ENCODE measurements at regions not wholly inside any gene's neighbourhood (a gene's known extent, or its start where the extent isn't known, plus 50 kb on each side); places are given as distances from the start of the nearest gene placed in this dataset.
"Not testable (repeated sequence)": the region's sequence is repeated elsewhere in the genome, so short reads cannot be mapped to it uniquely, and the experiment has no call there.

GRCh38 chr21:14657241-14658008, 111.3 kb upstream of the SAMSN1 start:
- no peak for DNase-seq
- Mint-ChIP-seq H3K27ac (no peak overlapping the region), H3K27me3 (peaks cover 0 to 5% (median 0%) of the 10 kb centered on the region in 3 donors)

GRCh38 chr21:14646893-14647292, 100.8 kb upstream of the SAMSN1 start:
- no peaks in the 10 kb centered on the region for H3K4me1 Mint-ChIP-seq
- DNase-seq: no peak
- peaks cover 10 to 23% (median 19%) of the 10 kb centered on the region in 7 donors for H3K9me3 Mint-ChIP-seq
- no peak overlapping the region for H3K27ac Mint-ChIP-seq
- no peaks in the 10 kb centered on the region for H3K27me3 Mint-ChIP-seq
- no peak overlapping the region for H3K4me3 Mint-ChIP-seq
- H3K36me3 Mint-ChIP-seq: peaks cover 9 to 17% of the 10 kb centered on the region in 2 donors
- no peak for ATAC-seq (ENCODE audit: low read depth in 2 of 2)

More at GRCh38 chr21:14657241-14658008, 111.3 kb upstream of the SAMSN1 start:
- Mint-ChIP-seq H3K36me3 (no peaks in the 10 kb centered on the region), H3K9me3 (peaks cover 0 to 2% (median 0%) of the 10 kb centered on the region in 7 donors), H3K4me3 (no peak overlapping the region), H3K4me1 (no peaks in the 10 kb centered on the region)
- no peak for ATAC-seq (ENCODE audit: low read depth in 2 of 2)

GRCh38 chr21:14645702-14646101, 99.6 kb upstream of the SAMSN1 start:
- DNase-seq: no peak
- Mint-ChIP-seq H3K27ac (no peak overlapping the region), H3K36me3 (peaks cover 9 to 17% of the 10 kb centered on the region in 2 donors), H3K9me3 (peaks cover 10 to 23% (median 19%) of the 10 kb centered on the region in 7 donors), H3K4me1 (no peaks in the 10 kb centered on the region), H3K4me3 (no peak overlapping the region), H3K27me3 (no peaks in the 10 kb centered on the region)
- no peak for ATAC-seq (ENCODE audit: low read depth in 2 of 2)

- Mint-ChIP-seq H3K27ac (no peak overlapping the region), H3K9me3 (peaks cover 0 to 4% (median 2%) of the 10 kb centered on the region in 7 donors), H3K4me1 (peaks cover 0 to 4% (median 0%) of the 10 kb centered on the region in 3 donors), H3K27me3 (peaks cover 0 to 4% (median 0%) of the 10 kb centered on the region in 3 donors), H3K4me3 (no peak overlapping the region), H3K36me3 (no peaks in the 10 kb centered on the region)
- ATAC-seq (ENCODE audit: low read depth in 2 of 2): no peak
- DNase-seq: no peak
Measured at GRCh38 chr21:14632359-14632758, 86.2 kb upstream of the SAMSN1 start.

GRCh38 chr21:14630556-14631069, 84.5 kb upstream of the SAMSN1 start:
- DNase-seq (no peak), ATAC-seq (ENCODE audit: low read depth in 2 of 2) (no peak)
- peaks cover 0 to 4% (median 0%) of the 10 kb centered on the region in 3 donors for H3K4me1 Mint-ChIP-seq
- H3K27me3 Mint-ChIP-seq: peaks cover 0 to 4% (median 0%) of the 10 kb centered on the region in 3 donors
- peaks cover 0 to 5% (median 0%) of the 10 kb centered on the region in 7 donors for H3K9me3 Mint-ChIP-seq
- no peak overlapping the region for H3K4me3 Mint-ChIP-seq
- no peak overlapping the region for H3K27ac Mint-ChIP-seq
- H3K36me3 Mint-ChIP-seq: no peaks in the 10 kb centered on the region

GRCh38 chr21:14629461-14629860, 83.3 kb upstream of the SAMSN1 start:
- H3K9me3 Mint-ChIP-seq: peaks cover 0 to 3% (median 0%) of the 10 kb centered on the region in 7 donors
- peaks cover 0 to 4% (median 0%) of the 10 kb centered on the region in 3 donors for H3K4me1 Mint-ChIP-seq
- no peak overlapping the region for H3K4me3 Mint-ChIP-seq
- peak overlapping the region in 1 of 6 donors; percentile 47 for H3K27ac Mint-ChIP-seq
- no peaks in the 10 kb centered on the region for H3K27me3 Mint-ChIP-seq
- H3K36me3 Mint-ChIP-seq: no peaks in the 10 kb centered on the region
- DNase-seq (no peak), ATAC-seq (ENCODE audit: low read depth in 2 of 2) (no peak)

- not testable (repeated sequence) for H3K27ac Mint-ChIP-seq; H3K27me3 Mint-ChIP-seq; DNase-seq; H3K4me1 Mint-ChIP-seq; H3K36me3 Mint-ChIP-seq; H3K4me3 Mint-ChIP-seq; ATAC-seq (ENCODE audit: low read depth in 2 of 2)
- peaks cover 1 to 22% (median 11%) of the 10 kb centered on the region in 7 donors for H3K9me3 Mint-ChIP-seq
Measured at GRCh38 chr21:14623079-14623478, 77.0 kb upstream of the SAMSN1 start.

GRCh38 chr21:14620152-14620551, 74.0 kb upstream of the SAMSN1 start:
- DNase-seq: no peak
- peak in 1 of 2 donors; percentile 27 for ATAC-seq (ENCODE audit: low read depth in 2 of 2)
- Mint-ChIP-seq H3K27me3 (no peaks in the 10 kb centered on the region), H3K4me3 (no peak overlapping the region), H3K9me3 (peaks cover 1 to 20% (median 10%) of the 10 kb centered on the region in 7 donors), H3K27ac (peak overlapping the region in 1 of 6 donors; percentile 3), H3K4me1 (peaks cover 3 to 7% (median 6%) of the 10 kb centered on the region in 3 donors), H3K36me3 (peaks cover 7 to 8% of the 10 kb centered on the region in 2 donors)

- DNase-seq (no peak), ATAC-seq (ENCODE audit: low read depth in 2 of 2) (no peak)
- Mint-ChIP-seq H3K27me3 (no peaks in the 10 kb centered on the region), H3K27ac (peak overlapping the region in 1 of 6 donors; percentile 12), H3K4me1 (peaks cover 3 to 7% (median 6%) of the 10 kb centered on the region in 3 donors), H3K4me3 (no peak overlapping the region), H3K36me3 (peaks cover 7 to 8% of the 10 kb centered on the region in 2 donors), H3K9me3 (peaks cover 0 to 20% (median 10%) of the 10 kb centered on the region in 7 donors)
Measured at GRCh38 chr21:14617871-14618270, 71.8 kb upstream of the SAMSN1 start.

GRCh38 chr21:14617040-14617393, 70.9 kb upstream of the SAMSN1 start:
- no peak overlapping the region for H3K4me3 Mint-ChIP-seq
- peaks cover 0 to 14% (median 6%) of the 10 kb centered on the region in 7 donors for H3K9me3 Mint-ChIP-seq
- H3K36me3 Mint-ChIP-seq: peaks cover under 1 to 7% of the 10 kb centered on the region in 2 donors
- ATAC-seq (ENCODE audit: low read depth in 2 of 2) (no peak), DNase-seq (no peak)
- H3K4me1 Mint-ChIP-seq: peaks cover 3 to 7% (median 6%) of the 10 kb centered on the region in 3 donors
- no peaks in the 10 kb centered on the region for H3K27me3 Mint-ChIP-seq
- H3K27ac Mint-ChIP-seq: peak overlapping the region in 2 of 6 donors; percentile 2 to 51

GRCh38 chr21:14616380-14617039, 70.4 kb upstream of the SAMSN1 start:
- H3K4me1 Mint-ChIP-seq: peaks cover 3 to 7% (median 6%) of the 10 kb centered on the region in 3 donors
- ATAC-seq (ENCODE audit: low read depth in 2 of 2): no peak
- H3K27ac Mint-ChIP-seq: peak overlapping the region in 3 of 6 donors; percentile 2 to 51 (median 35)
- no peak for DNase-seq
- peaks cover 0 to 7% of the 10 kb centered on the region in 2 donors for H3K36me3 Mint-ChIP-seq
- H3K4me3 Mint-ChIP-seq: no peak overlapping the region
- H3K27me3 Mint-ChIP-seq: no peaks in the 10 kb centered on the region
- peaks cover 0 to 14% (median 6%) of the 10 kb centered on the region in 7 donors for H3K9me3 Mint-ChIP-seq

GRCh38 chr21:14615359-14615974, 69.4 kb upstream of the SAMSN1 start:
- Mint-ChIP-seq H3K36me3 (peaks cover 0 to 9% of the 10 kb centered on the region in 2 donors), H3K4me1 (peaks cover 3 to 8% (median 7%) of the 10 kb centered on the region in 3 donors), H3K27me3 (no peaks in the 10 kb centered on the region), H3K9me3 (peaks cover 0 to 13% (median 7%) of the 10 kb centered on the region in 7 donors), H3K4me3 (no peak overlapping the region), H3K27ac (no peak overlapping the region)
- DNase-seq (no peak), ATAC-seq (ENCODE audit: low read depth in 2 of 2) (no peak)

- no peaks in the 10 kb centered on the region for H3K27me3 Mint-ChIP-seq
- H3K36me3 Mint-ChIP-seq: peaks cover 0 to 4% of the 10 kb centered on the region in 2 donors
- H3K27ac Mint-ChIP-seq: no peak overlapping the region
- H3K4me3 Mint-ChIP-seq: no peak overlapping the region
- peaks cover 0 to 11% (median 3%) of the 10 kb centered on the region in 3 donors for H3K4me1 Mint-ChIP-seq
- DNase-seq: no peak
- H3K9me3 Mint-ChIP-seq: peaks cover 0 to 5% (median 1%) of the 10 kb centered on the region in 7 donors
- no peak for ATAC-seq (ENCODE audit: low read depth in 2 of 2)
Measured at GRCh38 chr21:14614287-14614686, 68.2 kb upstream of the SAMSN1 start.

Measured in naive B cell (primary cell).